ENCODE measurements at regions not wholly inside any gene's neighbourhood (a gene's known extent, or its start where the extent isn't known, plus 50 kb on each side); places are given as distances from the start of the nearest gene placed in this dataset.

- Histone ChIP-seq H3K4me1 (ENCODE audit: low read depth, poor library complexity, severe bottlenecking) (no peaks in the 10 kb centered on the region), H3K9ac (no peak overlapping the region), H3K4me2 (no peak overlapping the region), H3K27ac (no peak overlapping the region), H3K79me2 (ENCODE audit: insufficient read depth, low read depth) (no peaks in the 10 kb centered on the region), H2AFZ (ENCODE audit: low read depth) (no peak overlapping the region), H3K4me3 (IDR thresholded peaks at IDR 0.05; ENCODE audit: insufficient read depth, low read depth, low read length) (no peak overlapping the region), H3K27me3 (ENCODE audit: insufficient read depth, low read depth) (no peaks in the 10 kb centered on the region), H4K20me1 (ENCODE audit: insufficient read depth) (no peaks in the 10 kb centered on the region), H3K36me3 (ENCODE audit: insufficient read depth) (no peaks in the 10 kb centered on the region)
- no peak for TF ChIP-seq CTCF (conservative IDR thresholded peaks at IDR 0.05; ENCODE audit: low read depth, low read length)
Observed at GRCh38 chr6:86537292-86537861, 400.0 kb upstream of the HTR1E start.

GRCh38 chr6:86536121-86536520 lies 401.2 kb upstream of the HTR1E start:
- no peaks in the 10 kb centered on the region for H3K4me1 ChIP-seq (ENCODE audit: low read depth, poor library complexity, severe bottlenecking)
- no peak for TF ChIP-seq CTCF (conservative IDR thresholded peaks at IDR 0.05; ENCODE audit: low read depth, low read length)
- no peaks in the 10 kb centered on the region for H3K79me2 ChIP-seq (ENCODE audit: insufficient read depth, low read depth)
- no peak overlapping the region for H3K27ac ChIP-seq
- H3K36me3 ChIP-seq (ENCODE audit: insufficient read depth), result no peaks in the 10 kb centered on the region
- no peak overlapping the region for H2AFZ ChIP-seq (ENCODE audit: low read depth)
- no peaks in the 10 kb centered on the region for H4K20me1 ChIP-seq (ENCODE audit: insufficient read depth)
- no peaks in the 10 kb centered on the region for H3K27me3 ChIP-seq (ENCODE audit: insufficient read depth, low read depth)
- H3K4me3 ChIP-seq (IDR thresholded peaks at IDR 0.05; ENCODE audit: insufficient read depth, low read depth, low read length), result no peak overlapping the region
- no peak overlapping the region for H3K4me2 ChIP-seq
- H3K9ac ChIP-seq, result no peak overlapping the region

GRCh38 chr6:86535100-86535499 lies 402.2 kb upstream of the HTR1E start:
- Histone ChIP-seq H3K4me3 (IDR thresholded peaks at IDR 0.05; ENCODE audit: insufficient read depth, low read depth, low read length) (no peak overlapping the region), H3K4me2 (no peak overlapping the region), H3K27me3 (ENCODE audit: insufficient read depth, low read depth) (no peaks in the 10 kb centered on the region), H3K9ac (no peak overlapping the region), H2AFZ (ENCODE audit: low read depth) (no peak overlapping the region), H3K79me2 (ENCODE audit: insufficient read depth, low read depth) (no peaks in the 10 kb centered on the region), H3K4me1 (ENCODE audit: low read depth, poor library complexity, severe bottlenecking) (no peaks in the 10 kb centered on the region), H3K27ac (no peak overlapping the region), H3K36me3 (ENCODE audit: insufficient read depth) (no peaks in the 10 kb centered on the region), H4K20me1 (ENCODE audit: insufficient read depth) (no peaks in the 10 kb centered on the region)
- TF ChIP-seq CTCF (conservative IDR thresholded peaks at IDR 0.05; ENCODE audit: low read depth, low read length), result no peak

GRCh38 chr6:86529635-86530034 lies 407.7 kb upstream of the HTR1E start:
- H2AFZ ChIP-seq (ENCODE audit: low read depth), result no peak overlapping the region
- no peak overlapping the region for H3K27ac ChIP-seq
- H3K79me2 ChIP-seq (ENCODE audit: insufficient read depth, low read depth), result no peaks in the 10 kb centered on the region
- no peaks in the 10 kb centered on the region for H3K27me3 ChIP-seq (ENCODE audit: insufficient read depth, low read depth)
- no peaks in the 10 kb centered on the region for H3K36me3 ChIP-seq (ENCODE audit: insufficient read depth)
- H4K20me1 ChIP-seq (ENCODE audit: insufficient read depth), result no peaks in the 10 kb centered on the region
- no peak overlapping the region for H3K4me3 ChIP-seq (IDR thresholded peaks at IDR 0.05; ENCODE audit: insufficient read depth, low read depth, low read length)
- no peak overlapping the region for H3K4me2 ChIP-seq
- no peak overlapping the region for H3K9ac ChIP-seq
- TF ChIP-seq CTCF (conservative IDR thresholded peaks at IDR 0.05; ENCODE audit: low read depth, low read length), result no peak
- H3K4me1 ChIP-seq (ENCODE audit: low read depth, poor library complexity, severe bottlenecking), result no peaks in the 10 kb centered on the region

All from KMS-11 (cell line).